ENCODE measurements at regions not wholly inside any gene's neighbourhood (a gene's known extent, or its start where the extent isn't known, plus 50 kb on each side); places are given as distances from the start of the nearest gene placed in this dataset.

GRCh38 chr11:109973486-109973885 is 119.7 kb upstream of the ZC3H12C start:
- Histone ChIP-seq H3K27ac (ENCODE audit: low read length) (no peak overlapping the region), H3K4me3 (ENCODE audit: low read depth in 2 of 2, low read length in 2 of 2) (no peak overlapping the region), H3K36me3 (ENCODE audit: control insufficient read depth, insufficient read depth, low read length) (no peaks in the 10 kb centered on the region), H3K27me3 (ENCODE audit: control insufficient read depth, insufficient read depth, low read length) (no peaks in the 10 kb centered on the region; the same call in 1 of the 2 replicates), H3K9me3 (ENCODE audit: control insufficient read depth, insufficient read depth, low read depth, low read length) (no peaks in the 10 kb centered on the region), H3K4me1 (ENCODE audit: control insufficient read depth, insufficient read depth, low read length) (no peaks in the 10 kb centered on the region)
- in situ Hi-C loops (cut with HindIII; ENCODE audit: low pct_unique_long_range_greater_than_20kb, low sequenced_read_pairs) (no loop called here), intact Hi-C loops (cut with micrococcal nuclease; ENCODE audit: unreplicated experiment) (no loop called here)
- ATAC-seq, result no peak
- ChIA-PET CTCF (no interaction called here), POLR2A (no interaction called here)
- TF ChIP-seq TCF7L2 (IDR thresholded peaks at IDR 0.05; ENCODE audit: low read depth, low read length) (no peak), REST (IDR thresholded peaks at IDR 0.05; ENCODE audit: insufficient read depth in 1 of 2, low read depth in 2 of 2, low read length in 1 of 2) (no peak), CTCF (IDR thresholded peaks at IDR 0.05) (no peak), SIN3A (IDR thresholded peaks at IDR 0.05; ENCODE audit: borderline replicate concordance, insufficient read depth, low read depth, low read length) (no peak), POLR2AphosphoS5 (IDR thresholded peaks at IDR 0.05; ENCODE audit: low read depth, low read length) (no peak)
- DNase-seq (ENCODE audit: low read depth, low spot score), result no peak
- BruUV-seq (replicated peaks), result no TSS peak

GRCh38 chr11:109974523-109974922 is 118.7 kb upstream of the ZC3H12C start:
- POLR2A ChIA-PET, result no interaction called here
- ATAC-seq (no peak), DNase-seq (ENCODE audit: low read depth, low spot score) (no peak)
- Histone ChIP-seq H3K4me1 (ENCODE audit: control insufficient read depth, insufficient read depth, low read length) (no peaks in the 10 kb centered on the region), H3K4me3 (ENCODE audit: low read depth in 2 of 2, low read length in 2 of 2) (no peak overlapping the region), H3K27me3 (ENCODE audit: control insufficient read depth, insufficient read depth, low read length) (no peaks in the 10 kb centered on the region; the same call in 1 of the 2 replicates), H3K9me3 (ENCODE audit: control insufficient read depth, insufficient read depth, low read depth, low read length) (no peaks in the 10 kb centered on the region), H3K27ac (ENCODE audit: low read length) (no peak overlapping the region), H3K36me3 (ENCODE audit: control insufficient read depth, insufficient read depth, low read length) (no peaks in the 10 kb centered on the region)
- in situ Hi-C loops (cut with HindIII; ENCODE audit: low pct_unique_long_range_greater_than_20kb, low sequenced_read_pairs), result no loop called here
- intact Hi-C loops (cut with micrococcal nuclease; ENCODE audit: unreplicated experiment), result no loop called here
- BruUV-seq (replicated peaks), result no TSS peak
- TF ChIP-seq SIN3A (IDR thresholded peaks at IDR 0.05; ENCODE audit: borderline replicate concordance, insufficient read depth, low read depth, low read length) (no peak), REST (IDR thresholded peaks at IDR 0.05; ENCODE audit: insufficient read depth in 1 of 2, low read depth in 2 of 2, low read length in 1 of 2) (no peak), TCF7L2 (IDR thresholded peaks at IDR 0.05; ENCODE audit: low read depth, low read length) (no peak), POLR2AphosphoS5 (IDR thresholded peaks at IDR 0.05; ENCODE audit: low read depth, low read length) (no peak), CTCF (IDR thresholded peaks at IDR 0.05) (no peak)
- CTCF ChIA-PET, result no interaction called here

Data from Panc1 (cell line).